Hepatocyte (in vitro differentiated cells): ENCODE measurements at regions not wholly inside any gene's neighbourhood (a gene's known extent, or its start where the extent isn't known, plus 50 kb on each side); places are given as distances from the start of the nearest gene placed in this dataset.

Experiments
- CTCF ChIP-seq: fragments of 200-600 bp; sonication (generic); IDR thresholded peaks from 2 replicates; pipeline ENCODE4 v1.5.1; 2016; ENCODE audit warnings: antibody characterized with exemption, mild to moderate bottlenecking; ENCODE audit not compliant: poor library complexity
- EZH2 ChIP-seq: fragments of 200-600 bp; sonication (generic); IDR thresholded peaks from 2 replicates; pipeline ENCODE4 v1.6.1; 2016; ENCODE audit warnings: antibody characterized with exemption, mild to moderate bottlenecking, borderline replicate concordance
- EZH2phosphoT487 ChIP-seq: fragments of 200-600 bp; sonication (generic); IDR thresholded peaks from one replicate; pipeline ENCODE4 v1.6.1; 2018; ENCODE audit warnings: antibody characterized with exemption, mild to moderate bottlenecking, low read depth, moderate library complexity; ENCODE audit not compliant: unreplicated experiment, severe bottlenecking

- TF ChIP-seq CTCF: no peak
- TF ChIP-seq EZH2phosphoT487: no peak
- no peak for TF ChIP-seq EZH2
These were observed 615.2 kb downstream of the PLA2G4A start for GRCh38 chr1:187443939-187444338.
